AG09319 (cell line): ENCODE measurements at regions not wholly inside any gene's neighbourhood (a gene's known extent, or its start where the extent isn't known, plus 50 kb on each side); places are given as distances from the start of the nearest gene placed in this dataset.

Experiments
- DNase-seq: peaks from one replicate; pipeline ENCODE4 v3.0.0-alpha.2; 2010; ENCODE audit warnings: low read depth; ENCODE audit errors: extremely low read depth
- CTCF ChIP-seq: IDR thresholded peaks from 2 replicates; pipeline ENCODE4 v1.5.1; 2011; ENCODE audit warnings: low read depth, mild to moderate bottlenecking, inconsistent platforms, low read length, moderate library complexity

DNA sequence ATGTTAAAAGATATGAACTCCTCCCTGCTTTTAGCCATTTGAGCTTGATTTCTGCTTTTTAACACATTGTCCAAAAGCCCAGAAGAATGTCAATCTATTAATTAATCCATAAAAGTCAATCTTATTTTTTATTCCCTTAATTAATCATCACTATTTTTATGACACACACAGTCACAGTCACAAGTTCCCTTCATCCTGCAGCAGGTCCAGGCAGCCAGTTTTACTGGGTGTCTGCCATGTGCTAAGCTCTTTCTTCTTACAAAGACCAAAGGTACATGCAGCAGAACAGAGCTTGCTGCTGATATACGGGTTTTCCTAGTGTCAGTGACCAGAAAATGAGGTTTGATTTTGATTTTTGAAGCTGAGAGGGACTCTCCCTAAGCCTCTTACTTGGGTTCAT is 53.3 kb upstream of the SLC22A23 start:
- no peak for DNase-seq
- TF ChIP-seq CTCF: no peak

DNA sequence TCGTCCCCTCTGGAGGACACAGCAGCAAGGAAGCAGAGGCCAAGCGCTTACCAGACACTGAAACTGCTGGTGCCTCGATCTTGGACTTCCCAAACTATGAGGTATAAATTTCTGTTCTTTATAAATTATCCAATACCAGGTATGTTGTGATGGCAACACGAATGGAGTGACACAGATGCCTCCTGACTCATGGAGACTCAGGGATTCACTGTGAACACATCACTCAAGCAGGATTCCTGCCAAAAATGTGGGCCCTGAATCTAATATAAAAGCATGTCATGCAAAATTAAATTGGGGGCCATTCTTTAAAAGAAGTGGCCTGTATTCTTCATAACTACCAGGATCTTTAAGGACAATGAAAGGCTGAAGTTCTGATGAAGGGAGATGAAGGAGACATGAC is 52.5 kb upstream of the SLC22A23 start:
- no peak for TF ChIP-seq CTCF
- DNase-seq: no peak

GRCh38 chr6:3506751-3507383 is 50.0 kb upstream of the SLC22A23 start:
- no peak for DNase-seq
- TF ChIP-seq CTCF: no peak
